Liver (tissue), 3 donors: ENCODE measurements at regions not wholly inside any gene's neighbourhood (a gene's known extent, or its start where the extent isn't known, plus 50 kb on each side); places are given as distances from the start of the nearest gene placed in this dataset.

Experiments
- ATF3 ChIP-seq: IDR thresholded peaks from 2 replicates; pipeline ENCODE4 v1.6.1; 2016; ENCODE audit warnings: antibody characterized with exemption
- EGR1 ChIP-seq, 2 donors: IDR thresholded peaks; 2 replicates each; pipeline ENCODE4 v1.6.1; 2016 to 2018; ENCODE audit warnings: antibody characterized with exemption in 2 of 2, low read depth in 2 of 2
- FOXA1 ChIP-seq: IDR thresholded peaks from 2 replicates; pipeline ENCODE4 v1.6.1; 2016; ENCODE audit warnings: antibody characterized with exemption
- GABPA ChIP-seq, 2 donors: IDR thresholded peaks in 1 of 2; conservative IDR thresholded peaks in 1 of 2; 2 replicates each; pipeline ENCODE4 v1.6.1; 2016; ENCODE audit warnings: antibody characterized with exemption in 2 of 2, mild to moderate bottlenecking in 1 of 2, moderate library complexity in 1 of 2
- JUND ChIP-seq, 2 donors: IDR thresholded peaks; 2 replicates each; pipeline ENCODE4 v1.6.1; 2016; ENCODE audit warnings: antibody characterized with exemption in 2 of 2
- RAD21 ChIP-seq, 2 donors: IDR thresholded peaks; 2 replicates each; pipeline ENCODE4 v1.6.1; 2016; ENCODE audit warnings: antibody characterized with exemption in 2 of 2, mild to moderate bottlenecking in 2 of 2
- YY1 ChIP-seq: IDR thresholded peaks from 2 replicates; pipeline ENCODE4 v1.6.1; 2016; ENCODE audit warnings: antibody characterized with exemption, mild to moderate bottlenecking
- ZBTB33 ChIP-seq: IDR thresholded peaks from 2 replicates; pipeline ENCODE4 v1.6.1; 2016; ENCODE audit warnings: antibody characterized with exemption
- TF ChIP-seq, protein P1 (sequence below): fragments of 150-350 bp; IDR thresholded peaks from 2 replicates; pipeline ENCODE4 v1.5.1; 2017; ENCODE audit warnings: improper control_type of control experiment, low read depth, low read length; ENCODE audit not compliant: missing input control
- TF ChIP-seq, protein P2 (sequence below): IDR thresholded peaks from 2 replicates; pipeline ENCODE4 v1.6.1; 2016; ENCODE audit warnings: antibody characterized with exemption, mild to moderate bottlenecking
- donor health status: healthy.
- donor health status: healthy.

DNA sequence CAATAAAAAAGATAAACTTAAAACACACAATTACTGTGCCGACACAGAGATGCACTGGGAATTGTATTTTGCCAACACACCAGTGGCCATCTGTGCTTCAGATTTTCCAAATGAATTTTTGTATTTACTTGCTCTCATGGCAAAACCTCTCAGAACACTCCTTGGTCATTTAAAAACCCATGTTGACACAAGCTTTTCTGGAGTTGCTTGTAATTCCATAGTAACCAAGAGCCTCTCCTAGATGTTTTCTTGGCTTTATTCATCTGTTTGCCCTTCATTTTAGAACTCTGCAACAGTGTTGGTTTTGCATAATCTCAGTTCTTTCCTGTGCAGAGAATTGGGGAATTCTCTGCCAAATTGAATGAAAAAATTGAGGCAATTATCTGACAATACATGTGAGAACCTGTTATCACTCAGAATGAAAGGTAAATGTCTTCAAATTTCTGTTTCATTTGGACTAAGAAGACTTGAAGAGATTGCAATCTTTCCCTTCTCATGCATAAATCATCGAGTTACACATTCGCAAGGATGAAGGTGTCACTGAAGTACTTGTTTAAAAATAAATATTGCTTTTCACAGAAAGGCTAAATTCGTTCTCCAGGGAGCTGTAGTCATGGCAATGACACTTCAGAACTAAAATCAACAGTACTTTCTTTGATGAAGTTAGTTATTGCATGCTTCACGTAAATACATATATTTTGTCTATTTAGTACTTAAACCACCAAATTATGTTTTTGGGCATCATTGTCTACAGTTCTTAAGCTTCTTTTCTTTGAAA lies 301.8 kb upstream of the CTSO start:
- TF ChIP-seq, protein P1, sequence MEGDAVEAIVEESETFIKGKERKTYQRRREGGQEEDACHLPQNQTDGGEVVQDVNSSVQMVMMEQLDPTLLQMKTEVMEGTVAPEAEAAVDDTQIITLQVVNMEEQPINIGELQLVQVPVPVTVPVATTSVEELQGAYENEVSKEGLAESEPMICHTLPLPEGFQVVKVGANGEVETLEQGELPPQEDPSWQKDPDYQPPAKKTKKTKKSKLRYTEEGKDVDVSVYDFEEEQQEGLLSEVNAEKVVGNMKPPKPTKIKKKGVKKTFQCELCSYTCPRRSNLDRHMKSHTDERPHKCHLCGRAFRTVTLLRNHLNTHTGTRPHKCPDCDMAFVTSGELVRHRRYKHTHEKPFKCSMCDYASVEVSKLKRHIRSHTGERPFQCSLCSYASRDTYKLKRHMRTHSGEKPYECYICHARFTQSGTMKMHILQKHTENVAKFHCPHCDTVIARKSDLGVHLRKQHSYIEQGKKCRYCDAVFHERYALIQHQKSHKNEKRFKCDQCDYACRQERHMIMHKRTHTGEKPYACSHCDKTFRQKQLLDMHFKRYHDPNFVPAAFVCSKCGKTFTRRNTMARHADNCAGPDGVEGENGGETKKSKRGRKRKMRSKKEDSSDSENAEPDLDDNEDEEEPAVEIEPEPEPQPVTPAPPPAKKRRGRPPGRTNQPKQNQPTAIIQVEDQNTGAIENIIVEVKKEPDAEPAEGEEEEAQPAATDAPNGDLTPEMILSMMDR, result no peak
- no peak for TF ChIP-seq EGR1 (IDR thresholded peaks at IDR 0.05; ENCODE audit: low read depth in 2 of 2)
- no peak for TF ChIP-seq FOXA1
- no peak for TF ChIP-seq YY1
- TF ChIP-seq, protein P2, sequence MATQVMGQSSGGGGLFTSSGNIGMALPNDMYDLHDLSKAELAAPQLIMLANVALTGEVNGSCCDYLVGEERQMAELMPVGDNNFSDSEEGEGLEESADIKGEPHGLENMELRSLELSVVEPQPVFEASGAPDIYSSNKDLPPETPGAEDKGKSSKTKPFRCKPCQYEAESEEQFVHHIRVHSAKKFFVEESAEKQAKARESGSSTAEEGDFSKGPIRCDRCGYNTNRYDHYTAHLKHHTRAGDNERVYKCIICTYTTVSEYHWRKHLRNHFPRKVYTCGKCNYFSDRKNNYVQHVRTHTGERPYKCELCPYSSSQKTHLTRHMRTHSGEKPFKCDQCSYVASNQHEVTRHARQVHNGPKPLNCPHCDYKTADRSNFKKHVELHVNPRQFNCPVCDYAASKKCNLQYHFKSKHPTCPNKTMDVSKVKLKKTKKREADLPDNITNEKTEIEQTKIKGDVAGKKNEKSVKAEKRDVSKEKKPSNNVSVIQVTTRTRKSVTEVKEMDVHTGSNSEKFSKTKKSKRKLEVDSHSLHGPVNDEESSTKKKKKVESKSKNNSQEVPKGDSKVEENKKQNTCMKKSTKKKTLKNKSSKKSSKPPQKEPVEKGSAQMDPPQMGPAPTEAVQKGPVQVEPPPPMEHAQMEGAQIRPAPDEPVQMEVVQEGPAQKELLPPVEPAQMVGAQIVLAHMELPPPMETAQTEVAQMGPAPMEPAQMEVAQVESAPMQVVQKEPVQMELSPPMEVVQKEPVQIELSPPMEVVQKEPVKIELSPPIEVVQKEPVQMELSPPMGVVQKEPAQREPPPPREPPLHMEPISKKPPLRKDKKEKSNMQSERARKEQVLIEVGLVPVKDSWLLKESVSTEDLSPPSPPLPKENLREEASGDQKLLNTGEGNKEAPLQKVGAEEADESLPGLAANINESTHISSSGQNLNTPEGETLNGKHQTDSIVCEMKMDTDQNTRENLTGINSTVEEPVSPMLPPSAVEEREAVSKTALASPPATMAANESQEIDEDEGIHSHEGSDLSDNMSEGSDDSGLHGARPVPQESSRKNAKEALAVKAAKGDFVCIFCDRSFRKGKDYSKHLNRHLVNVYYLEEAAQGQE, result no peak
- no peak for TF ChIP-seq JUND (IDR thresholded peaks at IDR 0.05)
- TF ChIP-seq RAD21 (IDR thresholded peaks at IDR 0.05), result no peak
- TF ChIP-seq GABPA (IDR thresholded peaks at IDR 0.05 in 1 of 2, conservative IDR thresholded peaks at IDR 0.05 in 1 of 2), result no peak
- no peak for TF ChIP-seq ATF3
- TF ChIP-seq ZBTB33, result no peak
